Left colon (tissue), 2 donors: ENCODE measurements at regions not wholly inside any gene's neighbourhood (a gene's known extent, or its start where the extent isn't known, plus 50 kb on each side); places are given as distances from the start of the nearest gene placed in this dataset.

Experiments
- ATAC-seq: fragments of 200-7000 bp; cut with Tn5 transposase; one replicate; pipeline ENCODE4 v1.9.1; 2020; ENCODE audit warnings: mild to moderate bottlenecking, moderate library complexity
- DNase-seq, 2 donors: peaks; one replicate each; pipeline ENCODE4 v3.0.0-alpha.2; 2020
- intact Hi-C, 2 donors: fragments of 100-400 bp; cut with DNase I in 1 of 2; cut with micrococcal nuclease in 1 of 2; formaldehyde crosslinking; loops; one replicate each; pipeline versions ENCODE4 v1.11.2 to v1.14.0; 2022; cut with DNase I, micrococcal nuclease
- donor health status: DM: no; HTN: no; CAD: no.
- donor health status: DM: yes; HTN: yes; CAD: no.

GRCh38 chr18:1907470-1908206 lies 663.7 kb downstream of the METTL4 start:
- intact Hi-C loops, result no loop called here
- DNase-seq, result no peak
- no peak for ATAC-seq

- intact Hi-C loops, result no loop called here
- DNase-seq (no peak), ATAC-seq (no peak)
Observed at GRCh38 chr18:1914489-1914888, 656.8 kb downstream of the METTL4 start.

- ATAC-seq (no peak), DNase-seq (no peak)
- intact Hi-C loops, result no loop called here
Observed at GRCh38 chr18:1916869-1917523, 654.3 kb downstream of the METTL4 start.

DNA sequence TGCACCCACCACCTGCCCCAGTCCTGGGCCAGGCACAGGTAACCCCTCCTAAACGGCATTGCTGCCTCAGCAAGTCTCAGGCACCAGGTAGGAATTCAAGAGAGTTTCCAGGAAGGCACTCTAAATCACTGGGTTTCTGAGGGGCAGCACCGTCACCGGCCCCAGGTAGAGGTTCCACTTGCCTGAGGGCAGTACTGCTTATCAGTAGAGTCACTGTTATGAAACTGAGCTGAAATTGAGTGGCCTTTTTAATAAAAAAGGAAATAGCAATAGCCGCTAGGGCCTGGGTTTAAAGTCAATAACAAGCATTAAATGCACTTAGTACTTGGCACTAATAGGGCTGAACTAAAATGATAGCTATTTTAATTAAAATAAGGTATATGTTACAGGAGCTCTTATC lies 653.7 kb downstream of the METTL4 start:
- DNase-seq, result no peak
- intact Hi-C loops, result no loop called here
- no peak for ATAC-seq

DNA sequence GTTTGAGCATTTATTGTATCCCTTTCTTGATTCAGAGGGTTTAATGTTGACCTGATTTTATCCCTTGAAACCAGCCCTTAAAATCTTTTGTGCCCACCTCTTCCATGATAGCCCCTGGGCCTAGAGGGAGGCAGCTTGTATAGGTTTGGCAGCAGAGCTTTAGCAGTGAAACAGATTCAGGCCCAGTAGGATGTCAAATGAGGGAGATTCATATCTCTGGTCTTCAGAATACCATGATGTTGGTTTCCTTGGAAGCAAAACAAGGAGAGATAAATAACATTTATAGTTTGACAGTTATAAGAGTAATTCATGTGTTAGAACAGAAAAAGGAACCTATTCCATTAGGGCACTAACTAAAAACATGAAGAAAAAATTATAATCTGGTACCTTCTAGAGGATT lies 649.2 kb downstream of the METTL4 start:
- ATAC-seq (no peak), DNase-seq (no peak)
- intact Hi-C loops, result no loop called here

DNA sequence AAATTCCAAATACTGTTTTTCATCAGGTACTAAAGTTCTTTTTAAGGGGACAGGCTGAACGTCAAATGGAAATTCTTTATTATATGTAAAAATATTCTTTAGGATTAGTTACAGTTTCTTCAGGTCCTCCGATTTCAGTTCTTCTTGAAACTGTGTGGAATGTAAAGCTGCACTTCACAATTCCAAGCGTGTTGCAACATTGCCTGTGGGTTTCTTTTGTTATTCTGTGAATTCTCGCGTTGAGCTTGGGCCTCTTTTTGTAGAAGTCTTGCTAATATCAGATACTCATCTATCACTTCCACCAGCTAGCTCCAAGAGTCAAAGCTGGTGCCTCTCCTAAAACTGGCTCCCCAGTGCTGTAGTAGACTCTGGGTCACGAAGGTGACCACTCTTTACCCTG lies 642.6 kb downstream of the METTL4 start:
- ATAC-seq, result no peak
- intact Hi-C loops, result no loop called here
- DNase-seq, result no peak

GRCh38 chr18:1929720-1930119 lies 641.6 kb downstream of the METTL4 start:
- intact Hi-C loops, result no loop called here
- ATAC-seq (no peak), DNase-seq (no peak)

- intact Hi-C loops, result no loop called here
- no peak for DNase-seq
- no peak for ATAC-seq
Observed at GRCh38 chr18:1930291-1931270, 640.7 kb downstream of the METTL4 start.

- intact Hi-C loops, result no loop called here
- ATAC-seq (no peak), DNase-seq (no peak)
Observed at GRCh38 chr18:1952486-1952885, 618.8 kb downstream of the METTL4 start.

DNA sequence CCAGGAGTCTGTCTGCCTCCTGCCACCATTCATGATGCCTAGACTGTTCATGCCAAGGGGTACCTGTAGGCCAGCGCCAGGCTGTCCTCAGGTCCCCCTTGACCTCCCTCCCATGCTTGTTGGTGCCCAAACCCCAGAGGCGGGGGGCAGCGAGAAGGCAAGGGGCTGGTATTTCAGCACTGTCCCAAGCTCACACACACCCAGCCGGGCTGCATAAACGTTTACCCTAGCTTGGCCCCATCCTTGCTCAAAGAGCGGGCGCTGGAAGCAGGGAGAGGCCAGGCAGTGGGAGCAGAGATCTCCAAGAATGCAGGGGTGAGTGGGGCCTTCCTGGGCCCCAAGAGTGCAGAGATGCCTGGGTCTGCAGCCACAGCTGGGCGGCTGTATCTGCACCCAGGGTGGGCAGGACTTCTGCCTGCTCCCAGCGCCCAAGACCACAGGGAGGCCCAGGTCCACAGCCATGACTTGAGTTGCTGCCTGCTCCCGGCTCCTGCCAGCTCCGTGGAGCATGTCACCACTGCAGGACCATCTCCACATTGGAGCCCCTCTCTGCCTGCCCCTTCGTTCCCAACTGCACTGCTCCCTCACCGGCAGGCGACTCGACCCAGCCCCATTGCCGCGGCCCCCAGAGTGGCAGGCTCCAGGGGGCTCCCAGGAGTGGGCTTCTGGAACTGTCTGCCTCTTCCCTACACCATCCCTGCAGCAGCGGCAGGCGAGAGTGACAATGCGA lies 616.6 kb downstream of the METTL4 start:
- no peak for DNase-seq

DNA sequence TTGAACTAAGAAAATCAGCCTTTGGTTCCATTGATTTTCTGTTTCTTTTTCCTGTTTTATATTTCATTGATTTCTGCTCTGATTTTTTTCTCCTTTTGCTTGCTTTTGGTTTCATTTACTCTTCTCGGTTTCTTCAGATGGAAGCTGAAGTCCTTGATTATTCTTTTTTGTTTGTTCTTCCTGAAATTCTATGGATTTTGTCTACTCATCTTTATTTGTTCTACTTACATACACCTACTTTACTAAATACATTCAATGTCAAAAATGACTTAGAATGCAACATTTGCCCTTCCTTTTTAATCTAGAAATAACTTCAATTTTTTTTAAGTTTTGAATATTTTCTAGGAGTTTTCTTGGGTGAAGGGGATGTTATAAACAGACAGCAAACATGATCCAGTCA lies 612.5 kb downstream of the METTL4 start:
- ATAC-seq (no peak), DNase-seq (no peak)
- intact Hi-C loops, result no loop called here

More for the DNA sequence above, 616.6 kb downstream of the METTL4 start:
- no peak for ATAC-seq
- intact Hi-C loops, result no loop called here

DNA sequence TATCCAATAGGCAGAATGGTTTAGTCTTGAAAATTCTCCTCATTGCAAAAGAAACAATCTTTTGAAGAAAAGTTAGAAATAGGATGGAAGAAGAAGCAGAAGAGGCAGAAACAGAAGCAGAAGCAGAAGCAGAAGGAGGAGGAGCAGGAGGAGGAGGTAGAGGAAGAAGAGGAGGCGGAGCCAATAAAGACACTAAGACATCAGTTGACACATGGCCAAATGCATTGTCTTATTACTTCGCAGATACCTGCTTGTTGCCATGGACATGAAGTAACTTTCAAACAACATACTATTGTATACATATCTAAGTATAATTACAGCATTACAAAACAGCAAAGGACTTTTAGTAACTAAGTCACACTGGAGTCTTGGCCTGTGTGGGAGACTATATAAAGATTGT lies 606.3 kb downstream of the METTL4 start:
- ATAC-seq (no peak), DNase-seq (no peak)
- intact Hi-C loops, result no loop called here

GRCh38 chr18:1965541-1965940 lies 605.8 kb downstream of the METTL4 start:
- intact Hi-C loops, result no loop called here
- DNase-seq (no peak), ATAC-seq (no peak)

GRCh38 chr18:1968801-1969498 lies 602.4 kb downstream of the METTL4 start:
- intact Hi-C loops, result no loop called here
- ATAC-seq (no peak), DNase-seq (no peak)

GRCh38 chr18:1976484-1976883 lies 594.8 kb downstream of the METTL4 start:
- DNase-seq (no peak), ATAC-seq (no peak)
- intact Hi-C loops, result loop anchor here in 1 of 2 donors (10.0 kb wide), 1 partner anchor 58 kb away; no protein-coding TSS in a partner anchor

GRCh38 chr18:1982056-1982455 lies 589.2 kb downstream of the METTL4 start:
- intact Hi-C loops, result no loop called here
- no peak for DNase-seq
- ATAC-seq, result no peak

- intact Hi-C loops, result no loop called here
- DNase-seq, result no peak
- no peak for ATAC-seq
Observed at GRCh38 chr18:1983746-1984515, 587.4 kb downstream of the METTL4 start.

GRCh38 chr18:1993866-1994265 lies 577.4 kb downstream of the METTL4 start:
- intact Hi-C loops, result no loop called here
- ATAC-seq, result no peak
- no peak for DNase-seq
